ENCODE measurements at regions not wholly inside any gene's neighbourhood (a gene's known extent, or its start where the extent isn't known, plus 50 kb on each side); places are given as distances from the start of the nearest gene placed in this dataset.

DNA sequence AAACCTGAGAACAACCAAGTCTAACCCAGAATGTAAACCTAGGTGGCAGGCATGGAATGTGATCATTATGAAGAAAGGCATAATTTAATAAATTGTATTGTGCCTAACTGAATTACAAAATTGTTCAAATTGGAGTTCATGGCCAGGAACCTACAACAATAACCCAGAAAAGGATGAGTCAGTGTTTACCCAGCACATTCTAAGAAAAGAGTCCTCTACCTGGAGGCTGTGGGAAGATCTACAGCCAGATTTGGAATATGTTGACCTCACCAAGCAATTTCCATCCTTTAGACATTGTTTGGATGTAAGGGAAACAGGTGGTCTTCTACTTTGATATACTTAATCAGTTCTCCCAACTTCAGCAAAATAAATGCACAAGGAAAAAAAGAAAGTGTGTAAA lies 152.2 kb downstream of the TMEM161B start:
- TF ChIP-seq, protein P1, sequence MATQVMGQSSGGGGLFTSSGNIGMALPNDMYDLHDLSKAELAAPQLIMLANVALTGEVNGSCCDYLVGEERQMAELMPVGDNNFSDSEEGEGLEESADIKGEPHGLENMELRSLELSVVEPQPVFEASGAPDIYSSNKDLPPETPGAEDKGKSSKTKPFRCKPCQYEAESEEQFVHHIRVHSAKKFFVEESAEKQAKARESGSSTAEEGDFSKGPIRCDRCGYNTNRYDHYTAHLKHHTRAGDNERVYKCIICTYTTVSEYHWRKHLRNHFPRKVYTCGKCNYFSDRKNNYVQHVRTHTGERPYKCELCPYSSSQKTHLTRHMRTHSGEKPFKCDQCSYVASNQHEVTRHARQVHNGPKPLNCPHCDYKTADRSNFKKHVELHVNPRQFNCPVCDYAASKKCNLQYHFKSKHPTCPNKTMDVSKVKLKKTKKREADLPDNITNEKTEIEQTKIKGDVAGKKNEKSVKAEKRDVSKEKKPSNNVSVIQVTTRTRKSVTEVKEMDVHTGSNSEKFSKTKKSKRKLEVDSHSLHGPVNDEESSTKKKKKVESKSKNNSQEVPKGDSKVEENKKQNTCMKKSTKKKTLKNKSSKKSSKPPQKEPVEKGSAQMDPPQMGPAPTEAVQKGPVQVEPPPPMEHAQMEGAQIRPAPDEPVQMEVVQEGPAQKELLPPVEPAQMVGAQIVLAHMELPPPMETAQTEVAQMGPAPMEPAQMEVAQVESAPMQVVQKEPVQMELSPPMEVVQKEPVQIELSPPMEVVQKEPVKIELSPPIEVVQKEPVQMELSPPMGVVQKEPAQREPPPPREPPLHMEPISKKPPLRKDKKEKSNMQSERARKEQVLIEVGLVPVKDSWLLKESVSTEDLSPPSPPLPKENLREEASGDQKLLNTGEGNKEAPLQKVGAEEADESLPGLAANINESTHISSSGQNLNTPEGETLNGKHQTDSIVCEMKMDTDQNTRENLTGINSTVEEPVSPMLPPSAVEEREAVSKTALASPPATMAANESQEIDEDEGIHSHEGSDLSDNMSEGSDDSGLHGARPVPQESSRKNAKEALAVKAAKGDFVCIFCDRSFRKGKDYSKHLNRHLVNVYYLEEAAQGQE (IDR thresholded peaks at IDR 0.05; ENCODE audit: low read depth, low read length), result no peak
- TF ChIP-seq, protein P2, sequence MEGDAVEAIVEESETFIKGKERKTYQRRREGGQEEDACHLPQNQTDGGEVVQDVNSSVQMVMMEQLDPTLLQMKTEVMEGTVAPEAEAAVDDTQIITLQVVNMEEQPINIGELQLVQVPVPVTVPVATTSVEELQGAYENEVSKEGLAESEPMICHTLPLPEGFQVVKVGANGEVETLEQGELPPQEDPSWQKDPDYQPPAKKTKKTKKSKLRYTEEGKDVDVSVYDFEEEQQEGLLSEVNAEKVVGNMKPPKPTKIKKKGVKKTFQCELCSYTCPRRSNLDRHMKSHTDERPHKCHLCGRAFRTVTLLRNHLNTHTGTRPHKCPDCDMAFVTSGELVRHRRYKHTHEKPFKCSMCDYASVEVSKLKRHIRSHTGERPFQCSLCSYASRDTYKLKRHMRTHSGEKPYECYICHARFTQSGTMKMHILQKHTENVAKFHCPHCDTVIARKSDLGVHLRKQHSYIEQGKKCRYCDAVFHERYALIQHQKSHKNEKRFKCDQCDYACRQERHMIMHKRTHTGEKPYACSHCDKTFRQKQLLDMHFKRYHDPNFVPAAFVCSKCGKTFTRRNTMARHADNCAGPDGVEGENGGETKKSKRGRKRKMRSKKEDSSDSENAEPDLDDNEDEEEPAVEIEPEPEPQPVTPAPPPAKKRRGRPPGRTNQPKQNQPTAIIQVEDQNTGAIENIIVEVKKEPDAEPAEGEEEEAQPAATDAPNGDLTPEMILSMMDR (IDR thresholded peaks at IDR 0.05 in 2 of 3, conservative IDR thresholded peaks at IDR 0.05 in 1 of 3; ENCODE audit: control insufficient read depth in 2 of 3, extremely low read depth in 1 of 3, insufficient read depth in 1 of 3, low read depth in 3 of 3, low read length in 3 of 3), result no peak
- no peak for TF ChIP-seq CHD2 (IDR thresholded peaks at IDR 0.05; ENCODE audit: borderline replicate concordance, low read depth, low read length)

Data from GM12878 (cell line).